Type B pancreatic cell (in vitro differentiated cells): ENCODE measurements at regions not wholly inside any gene's neighbourhood (a gene's known extent, or its start where the extent isn't known, plus 50 kb on each side); places are given as distances from the start of the nearest gene placed in this dataset.

Experiments used
- DNase-seq: peaks from one replicate; pipeline ENCODE4 v3.0.0; 2021; ENCODE audit warnings: mixed read lengths; ENCODE audit not compliant: unreplicated experiment; ENCODE audit errors: extremely low spot score
- H3K27ac Mint-ChIP-seq: 2 replicates; pipeline ENCODE4 v1.8.0; 2021; ENCODE audit warnings: mild to moderate bottlenecking, mixed read lengths
- H3K27me3 Mint-ChIP-seq: 2 replicates; pipeline ENCODE4 v1.8.0; 2021; ENCODE audit warnings: mixed read lengths
- H3K36me3 Mint-ChIP-seq: 2 replicates; pipeline ENCODE4 v1.8.0; 2021; ENCODE audit warnings: mixed read lengths
- H3K4me1 Mint-ChIP-seq: one replicate; pipeline ENCODE4 v1.8.0; 2021; ENCODE audit warnings: mixed read lengths; ENCODE audit not compliant: unreplicated experiment
- H3K4me3 Mint-ChIP-seq: 2 replicates; pipeline ENCODE4 v1.8.0; 2021; ENCODE audit warnings: mild to moderate bottlenecking, mixed read lengths
- H3K9me3 Mint-ChIP-seq: 2 replicates; pipeline ENCODE4 v1.8.0; 2021; ENCODE audit warnings: mixed read lengths
- CTCF ChIP-seq: fragments of 200-600 bp; sonication (generic); conservative IDR thresholded peaks from 2 replicates; pipeline ENCODE4 v1.5.0; 2021; ENCODE audit warnings: antibody characterized with exemption, mild to moderate bottlenecking

- TF ChIP-seq CTCF: no peak
- Mint-ChIP-seq H3K9me3 (no peaks in the 10 kb centered on the region), H3K36me3 (no peaks in the 10 kb centered on the region), H3K27me3 (no peaks in the 10 kb centered on the region), H3K4me1 (peaks cover 14% of the 10 kb centered on the region), H3K27ac (no peak overlapping the region), H3K4me3 (no peak overlapping the region)
- DNase-seq: no peak
Observed at GRCh38 chr2:180203972-180204371, 196.9 kb upstream of the CWC22 start.

DNA sequence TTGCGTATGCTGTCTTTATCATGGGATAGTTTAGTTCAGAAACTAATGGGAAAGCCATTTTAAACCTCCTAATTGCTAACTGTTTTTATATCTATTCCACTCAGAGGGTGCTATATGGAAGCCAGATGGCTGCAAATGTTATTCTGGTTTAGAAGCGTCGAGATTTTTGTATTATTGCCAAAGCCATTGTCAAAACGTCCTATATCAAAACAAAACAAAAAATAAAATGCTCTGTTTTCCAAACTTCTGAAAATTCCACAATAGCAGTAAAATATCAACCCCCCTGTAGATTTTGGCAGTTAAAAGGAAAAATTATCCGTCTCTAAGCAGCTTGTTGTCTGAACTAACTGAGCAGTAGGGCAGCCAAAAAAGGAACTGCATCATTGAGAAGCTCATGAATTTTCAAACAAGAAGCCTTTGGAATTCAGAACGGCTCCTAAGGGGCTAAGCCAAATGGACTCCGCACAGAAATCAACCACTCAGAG lies 195.4 kb upstream of the CWC22 start:
- Mint-ChIP-seq H3K9me3 (no peaks in the 10 kb centered on the region), H3K27ac (no peak overlapping the region), H3K36me3 (no peaks in the 10 kb centered on the region), H3K27me3 (no peaks in the 10 kb centered on the region), H3K4me1 (peaks cover 5% of the 10 kb centered on the region), H3K4me3 (no peak overlapping the region)
- no peak for DNase-seq
- TF ChIP-seq CTCF: no peak

DNA sequence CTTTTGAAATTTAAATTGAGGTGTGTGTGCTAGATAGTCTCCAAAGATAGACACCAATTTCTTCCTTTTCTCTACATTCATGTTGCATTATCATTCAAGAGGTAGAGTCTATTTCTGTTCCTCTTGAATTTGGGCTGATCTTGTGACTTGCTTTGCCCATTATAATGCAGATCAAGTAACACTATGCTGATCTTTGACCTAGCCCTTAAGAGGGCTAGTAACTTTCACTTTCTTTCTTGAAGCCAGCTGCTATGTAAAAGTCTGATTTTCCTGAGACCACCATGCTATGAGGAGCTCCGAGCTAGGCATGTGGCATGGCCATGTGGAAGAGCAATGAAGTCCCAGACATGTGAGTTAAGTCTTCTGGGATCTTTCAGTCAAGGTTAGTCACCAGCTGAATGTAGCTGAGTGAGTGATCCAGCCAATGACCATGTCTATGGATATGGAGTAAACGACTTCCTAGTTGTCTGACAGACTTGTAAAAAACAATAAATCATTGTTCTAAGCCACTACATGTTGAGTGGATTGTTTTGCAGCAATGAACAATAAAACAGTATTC lies 189.4 kb upstream of the CWC22 start:
- H3K9me3 Mint-ChIP-seq: no peaks in the 10 kb centered on the region
- H3K4me3 Mint-ChIP-seq: no peak overlapping the region
- H3K36me3 Mint-ChIP-seq: no peaks in the 10 kb centered on the region
- no peak for DNase-seq
- no peaks in the 10 kb centered on the region for H3K27me3 Mint-ChIP-seq
- H3K27ac Mint-ChIP-seq: no peak overlapping the region
- peaks cover 2% of the 10 kb centered on the region for H3K4me1 Mint-ChIP-seq
- TF ChIP-seq CTCF: no peak

- H3K36me3 Mint-ChIP-seq: no peaks in the 10 kb centered on the region
- TF ChIP-seq CTCF: no peak
- no peaks in the 10 kb centered on the region for H3K4me1 Mint-ChIP-seq
- DNase-seq: no peak
- H3K4me3 Mint-ChIP-seq: no peak overlapping the region
- H3K27ac Mint-ChIP-seq: no peak overlapping the region
- H3K9me3 Mint-ChIP-seq: no peaks in the 10 kb centered on the region
- H3K27me3 Mint-ChIP-seq: no peaks in the 10 kb centered on the region
Observed at GRCh38 chr2:180195847-180196246, 188.8 kb upstream of the CWC22 start.

- H3K9me3 Mint-ChIP-seq: no peaks in the 10 kb centered on the region
- no peak overlapping the region for H3K27ac Mint-ChIP-seq
Observed at GRCh38 chr2:180191432-180192124, 184.5 kb upstream of the CWC22 start.

More at GRCh38 chr2:180191432-180192124, 184.5 kb upstream of the CWC22 start:
- DNase-seq: no peak
- Mint-ChIP-seq H3K4me3 (no peak overlapping the region), H3K36me3 (no peaks in the 10 kb centered on the region), H3K27me3 (no peaks in the 10 kb centered on the region), H3K4me1 (no peaks in the 10 kb centered on the region)
- no peak for TF ChIP-seq CTCF
